GM18951 (cell line): ENCODE measurements at regions not wholly inside any gene's neighbourhood (a gene's known extent, or its start where the extent isn't known, plus 50 kb on each side); places are given as distances from the start of the nearest gene placed in this dataset.

ENCODE experiments used
- POLR2A ChIP-seq: IDR thresholded peaks from 4 replicates; pipeline ENCODE4 v1.6.1; 2011; ENCODE audit warnings: mild to moderate bottlenecking; ENCODE audit not compliant: insufficient read length, insufficient read depth; ENCODE audit errors: extremely low read depth
- in situ Hi-C: fragments of 300-500 bp; cut with MboI; formaldehyde crosslinking; loops from one replicate; pipeline ENCODE4 v1.12.0; 2022; ENCODE audit warnings: low sequenced_read_pairs, mixed read lengths, inconsistent platforms; ENCODE audit not compliant: unreplicated experiment

- in situ Hi-C loops, result no loop called here
- TF ChIP-seq POLR2A, result no peak
Observed at GRCh38 chr2:15996536-15997423, 56.4 kb downstream of the MYCN start.
